MM.1S (cell line): ENCODE measurements at regions not wholly inside any gene's neighbourhood (a gene's known extent, or its start where the extent isn't known, plus 50 kb on each side); places are given as distances from the start of the nearest gene placed in this dataset.

Experiments
- DNase-seq: peaks from one replicate; pipeline ENCODE4 v3.0.0-alpha.2; 2015
- H2AFZ ChIP-seq: fragments of 300-600 bp; sonication (generic); 2 replicates; pipeline ENCODE4 v1.6.0; 2016; ENCODE audit warnings: antibody characterized with exemption, low read length
- H3F3A ChIP-seq: fragments of 300-600 bp; sonication (generic); 2 replicates; pipeline ENCODE4 v1.6.1; 2016; ENCODE audit warnings: mild to moderate bottlenecking, antibody characterized with exemption, low read length, moderate library complexity, mixed read lengths; ENCODE audit not compliant: insufficient read depth
- H3K27ac ChIP-seq: fragments of 300-600 bp; sonication (generic); 2 replicates; pipeline ENCODE4 v1.5.1; 2016; ENCODE audit warnings: mild to moderate bottlenecking, low read length
- H3K27me3 ChIP-seq: fragments of 300-600 bp; sonication (generic); replicated peaks from 2 replicates; pipeline ENCODE4 v1.6.0; 2016; ENCODE audit warnings: low read length; ENCODE audit not compliant: insufficient read depth
- H3K36me3 ChIP-seq: fragments of 300-600 bp; sonication (generic); replicated peaks from 2 replicates; pipeline ENCODE4 v1.6.1; 2016; ENCODE audit warnings: mild to moderate bottlenecking, low read length, mixed read lengths; ENCODE audit not compliant: insufficient read depth
- H3K4me1 ChIP-seq: fragments of 300-600 bp; sonication (generic); 2 replicates; pipeline ENCODE4 v1.6.1; 2016; ENCODE audit warnings: low read length, mixed read lengths
- H3K4me2 ChIP-seq: fragments of 300-600 bp; sonication (generic); 2 replicates; pipeline ENCODE4 v1.6.0; 2016; ENCODE audit warnings: low read depth, low read length
- H3K4me3 ChIP-seq: fragments of 300-600 bp; sonication (generic); 2 replicates; pipeline ENCODE4 v1.5.1; 2016; ENCODE audit warnings: low read length, mixed read lengths
- H3K79me2 ChIP-seq: fragments of 300-600 bp; sonication (generic); 2 replicates; pipeline ENCODE4 v1.6.1; 2016; ENCODE audit warnings: mixed run types, low read length, mixed read lengths
- H3K9ac ChIP-seq: fragments of 300-600 bp; sonication (generic); 2 replicates; pipeline ENCODE4 v1.6.1; 2016; ENCODE audit warnings: low read length, mixed read lengths
- H3K9me2 ChIP-seq: fragments of 300-600 bp; sonication (generic); replicated peaks from 2 replicates; pipeline ENCODE4 v1.6.1; 2016; ENCODE audit warnings: mild to moderate bottlenecking, low read length, mixed read lengths; ENCODE audit not compliant: insufficient read depth
- H3K9me3 ChIP-seq: fragments of 300-600 bp; sonication (generic); replicated peaks from 2 replicates; pipeline ENCODE4 v1.6.1; 2016; ENCODE audit warnings: mild to moderate bottlenecking, low read length, mixed read lengths; ENCODE audit not compliant: insufficient read depth
- H4K20me1 ChIP-seq: fragments of 300-600 bp; sonication (generic); 2 replicates; pipeline ENCODE4 v1.6.1; 2016; ENCODE audit warnings: mild to moderate bottlenecking, low read length, moderate library complexity, mixed read lengths; ENCODE audit not compliant: insufficient read depth
- CTCF ChIP-seq: fragments of 300-600 bp; sonication (generic); IDR thresholded peaks from 2 replicates; pipeline ENCODE4 v1.5.1; 2016; ENCODE audit warnings: antibody characterized with exemption, low read length, mixed read lengths
- EZH2 ChIP-seq: fragments of 300-600 bp; sonication (generic); optimal IDR thresholded peaks from 2 replicates; pipeline ENCODE3; 2017; ENCODE audit warnings: low read depth, mild to moderate bottlenecking, antibody characterized with exemption, low read length, mixed read lengths
- EZH2phosphoT487 ChIP-seq: fragments of 300-600 bp; sonication (generic); IDR thresholded peaks from 2 replicates; pipeline ENCODE4 v1.6.1; 2018; ENCODE audit warnings: antibody characterized with exemption, low read length

DNA sequence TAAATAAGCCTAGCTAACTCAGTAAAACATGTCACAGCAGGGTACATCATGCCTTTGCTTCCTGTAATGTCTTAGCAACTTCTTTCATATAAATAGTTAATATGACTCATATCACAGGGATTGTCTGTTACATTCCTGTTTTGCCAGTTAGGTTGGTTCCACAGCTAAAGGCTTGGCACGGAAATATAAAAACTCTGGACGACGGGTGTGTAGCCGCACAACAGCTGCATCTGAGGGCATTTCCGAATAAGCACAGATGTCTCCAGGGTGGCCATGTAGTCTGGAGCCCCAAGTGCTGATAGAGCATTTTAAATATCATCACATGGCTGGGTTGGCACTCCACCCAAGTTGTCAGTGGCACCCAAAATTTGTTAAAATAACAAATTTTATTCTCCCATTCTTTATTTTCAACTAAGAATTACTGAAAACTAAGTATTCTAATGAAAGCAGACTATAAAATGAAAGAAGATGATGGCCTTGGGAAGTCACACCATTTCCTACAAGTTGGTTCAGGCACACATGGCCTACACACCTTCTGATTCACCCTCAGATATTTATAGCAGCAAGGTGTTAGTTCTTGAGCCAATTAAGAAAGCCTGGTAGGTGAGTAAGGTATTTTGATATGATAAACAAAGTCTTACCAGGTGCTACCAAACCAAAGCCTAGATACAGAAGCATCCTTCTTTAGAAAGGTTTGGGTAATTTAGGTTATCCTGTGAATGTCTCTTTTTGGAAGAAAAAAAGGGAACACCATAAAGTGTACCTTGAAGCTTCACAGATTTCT is 61.8 kb upstream of the STK17B start:
- Histone ChIP-seq H2AFZ (peak overlapping the region; percentile 54), H3K4me1 (peaks cover 27% of the 10 kb centered on the region), H3K27ac (peak overlapping the region; percentile 86), H3F3A (peaks cover 21% of the 10 kb centered on the region), H3K4me3 (no peak overlapping the region), H3K9ac (peak overlapping the region; percentile 30; the same call in 1 of the 2 replicates), H3K36me3 (no peaks in the 10 kb centered on the region), H3K27me3 (no peaks in the 10 kb centered on the region), H3K9me3 (no peaks in the 10 kb centered on the region), H3K9me2 (no peaks in the 10 kb centered on the region), H3K4me2 (peak overlapping the region; percentile 25), H4K20me1 (no peaks in the 10 kb centered on the region), H3K79me2 (no peaks in the 10 kb centered on the region)
- TF ChIP-seq EZH2: no peak
- DNase-seq: peak; percentile 67

DNA sequence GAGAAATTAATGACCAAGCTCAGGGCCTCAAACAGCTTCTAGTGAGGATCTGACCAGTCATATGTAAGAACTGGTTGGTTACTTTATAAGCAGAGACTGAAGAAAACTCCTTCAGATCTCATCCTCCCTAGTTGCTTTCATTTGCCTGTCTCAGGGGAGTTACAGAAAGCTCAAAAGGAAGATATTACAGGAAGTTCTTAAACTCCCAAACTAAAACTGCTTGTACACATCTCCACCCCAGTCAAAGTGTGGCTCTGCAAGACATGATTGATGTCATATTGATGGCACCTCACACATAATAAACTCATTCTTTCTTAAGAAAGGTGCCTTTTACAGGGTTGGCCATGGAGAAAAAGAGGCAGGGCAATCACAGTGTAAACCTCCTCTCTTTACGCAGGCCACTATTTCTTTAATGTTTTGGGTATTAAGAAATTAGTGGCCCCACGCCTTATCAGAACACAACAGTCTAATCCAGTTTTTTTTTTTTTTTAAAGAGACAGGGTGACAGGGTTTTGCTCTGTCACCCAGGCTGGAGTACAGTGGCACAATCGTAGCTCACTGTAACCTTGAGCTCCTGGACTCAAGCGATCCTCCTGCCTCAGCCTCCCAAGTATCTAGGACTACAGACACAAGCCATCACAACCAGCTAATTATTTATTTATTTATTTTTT is 62.6 kb upstream of the STK17B start:
- Histone ChIP-seq H3F3A (peaks cover 21% of the 10 kb centered on the region), H3K4me1 (peaks cover 34% of the 10 kb centered on the region), H3K9me2 (no peaks in the 10 kb centered on the region), H2AFZ (peak overlapping the region; percentile 54), H3K27ac (peak overlapping the region; percentile 86), H4K20me1 (no peaks in the 10 kb centered on the region), H3K79me2 (no peaks in the 10 kb centered on the region), H3K36me3 (no peaks in the 10 kb centered on the region), H3K9me3 (no peaks in the 10 kb centered on the region), H3K4me3 (no peak overlapping the region), H3K27me3 (no peaks in the 10 kb centered on the region), H3K4me2 (peak overlapping the region; percentile 25), H3K9ac (peak overlapping the region; percentile 30; the same call in 1 of the 2 replicates)
- peak; percentile 52 for DNase-seq
- TF ChIP-seq EZH2phosphoT487: no peak
- TF ChIP-seq CTCF: no peak
- TF ChIP-seq EZH2: no peak

- H3K27me3 ChIP-seq: no peaks in the 10 kb centered on the region
- no peaks in the 10 kb centered on the region for H3K79me2 ChIP-seq
- no peak for DNase-seq
- H3K36me3 ChIP-seq: no peaks in the 10 kb centered on the region
- no peak overlapping the region for H2AFZ ChIP-seq
- H3K4me3 ChIP-seq: no peak overlapping the region
- H3K4me1 ChIP-seq: peaks cover 41% of the 10 kb centered on the region
- H3K9me3 ChIP-seq: no peaks in the 10 kb centered on the region
- TF ChIP-seq CTCF: no peak
- TF ChIP-seq EZH2: no peak
- no peak for TF ChIP-seq EZH2phosphoT487
- no peak overlapping the region for H3K4me2 ChIP-seq
- peaks cover 25% of the 10 kb centered on the region for H3F3A ChIP-seq
- H3K27ac ChIP-seq: peak overlapping the region; percentile 86; the same call in 1 of the 2 replicates
- no peak overlapping the region for H3K9ac ChIP-seq
- H3K9me2 ChIP-seq: no peaks in the 10 kb centered on the region
- no peaks in the 10 kb centered on the region for H4K20me1 ChIP-seq
These were observed 63.3 kb upstream of the STK17B start for GRCh38 chr2:196234672-196235071.
